K562 (cell line): ENCODE measurements at regions not wholly inside any gene's neighbourhood (a gene's known extent, or its start where the extent isn't known, plus 50 kb on each side); places are given as distances from the start of the nearest gene placed in this dataset.

Experiments used
- ATAC-seq: fragments of 200-7000 bp; cut with Tn5 transposase; 3 replicates; pipeline ENCODE4 v1.9.1; 2020; ENCODE audit warnings: moderate library complexity
- BruUV-seq: library from RNA; stranded (reverse); fragments of 400-500 nt; replicated peaks from 2 replicates; lab custom pipeline; 2021; lab: Mats Ljungman, UMichigan
- CTCF ChIA-PET: fragments of 300-600 bp; formaldehyde crosslinking; extraction: SDS; loops from one replicate; lab custom pipeline; 2021; ENCODE audit warnings: low intra/inter-chr PET ratio; lab: Yijun Ruan, JAX
- POLR2A ChIA-PET: fragments of 300-600, 350-650 bp; sonication (Branson Sonifier 250); formaldehyde crosslinking; extraction: SDS; loops from one replicate; lab custom pipeline; 2021; ENCODE audit warnings: antibody characterized with exemption, inconsistent platforms; lab: Yijun Ruan, JAX
- DNase-seq, 4 experiments: peaks; one replicate each; pipeline versions ENCODE4 v3.0.0 to v3.0.0-alpha.2; 2011 to 2018; ENCODE audit warnings: low spot score in 3 of 4, mixed read lengths in 3 of 4; ENCODE audit errors: extremely low read depth in 1 of 4
- FAIRE-seq: peaks from 2 replicates; lab custom pipeline; 2011; peaks lifted over from hg19 to GRCh38; lab: Jason Lieb, UNC
- H2AFZ ChIP-seq: 2 replicates; pipeline ENCODE4 v1.6.0; 2011; ENCODE audit warnings: low read depth, low read length, control low read depth, inconsistent platforms
- H3K27ac ChIP-seq: fragments of 200-600 bp; 3 replicates; pipeline ENCODE4 v1.8.0; 2011; ENCODE audit warnings: low read depth, mild to moderate bottlenecking, control low read depth, inconsistent platforms, low read length, moderate library complexity, mixed read lengths; ENCODE audit errors: extremely low read depth
- H3K27me3 ChIP-seq, 2 experiments: fragments of 300-600 bp in 1 of 2; 2 replicates in 1 of 2; 3 replicates in 1 of 2; pipeline versions ENCODE4 v1.6.0 to v1.8.0; 2011; ENCODE audit warnings: inconsistent platforms in 2 of 2, low read length in 2 of 2, mild to moderate bottlenecking in 1 of 2, mixed read lengths in 1 of 2, moderate library complexity in 1 of 2; ENCODE audit not compliant: control insufficient read depth in 2 of 2, insufficient read depth in 2 of 2
- H3K36me3 ChIP-seq: fragments of 300-600 bp; 3 replicates; pipeline ENCODE4 v1.8.0; 2011; ENCODE audit warnings: mild to moderate bottlenecking, low read length, inconsistent platforms; ENCODE audit not compliant: control insufficient read depth, insufficient read depth
- H3K4me1 ChIP-seq, 2 experiments: fragments of 200-600 bp in 1 of 2; replicated peaks in 1 of 2; 2 replicates in 1 of 2; 3 replicates in 1 of 2; pipeline versions ENCODE4 v1.5.1 to v1.8.0; 2011; ENCODE audit warnings: inconsistent platforms in 2 of 2, low read length in 2 of 2, mild to moderate bottlenecking in 1 of 2, mixed read lengths in 1 of 2, moderate library complexity in 1 of 2; ENCODE audit not compliant: control insufficient read depth in 2 of 2, insufficient read depth in 2 of 2
- H3K4me2 ChIP-seq: 2 replicates; pipeline ENCODE4 v1.6.1; 2011; ENCODE audit warnings: low read length, control low read depth, inconsistent platforms, mixed read lengths; ENCODE audit not compliant: insufficient read depth
- H3K4me3 ChIP-seq: fragments of 200-600 bp; sonication (generic), shearing (Covaris generic); 2 replicates; pipeline ENCODE4 v1.5.1; 2016; ENCODE audit warnings: control low read depth, inconsistent platforms
- H3K79me2 ChIP-seq: fragments of 200-600 bp; 3 replicates; pipeline ENCODE4 v1.8.0; 2011; ENCODE audit warnings: low read length, inconsistent platforms; ENCODE audit not compliant: control insufficient read depth, insufficient read depth
- H3K9ac ChIP-seq, 2 experiments: 2 replicates each; pipeline versions ENCODE4 v1.6.0 to v1.6.1; 2011; ENCODE audit warnings: low read depth in 2 of 2, low read length in 2 of 2, control low read depth in 1 of 2, inconsistent platforms in 1 of 2, mild to moderate bottlenecking in 1 of 2, mixed read lengths in 1 of 2; ENCODE audit not compliant: insufficient read depth in 1 of 2
- H3K9me1 ChIP-seq: one replicate; pipeline ENCODE4 v1.6.0; 2011; ENCODE audit warnings: inconsistent platforms, mild to moderate bottlenecking, low read length, moderate library complexity; ENCODE audit not compliant: control insufficient read depth, insufficient read depth
- H3K9me3 ChIP-seq: replicated peaks from 2 replicates; pipeline ENCODE4 v1.5.1; 2011; ENCODE audit warnings: low read depth, low read length, inconsistent platforms; ENCODE audit not compliant: control insufficient read depth, insufficient read depth
- H4K20me1 ChIP-seq: replicated peaks from 2 replicates; pipeline ENCODE4 v1.6.1; 2011; ENCODE audit warnings: low read length, inconsistent platforms, mixed read lengths; ENCODE audit not compliant: control insufficient read depth, insufficient read depth
- ELF4 ChIP-seq: fragments of 450-650 bp; formaldehyde crosslinking; IDR thresholded peaks from 2 replicates; pipeline ENCODE4 v1.4.0; 2022; ENCODE audit warnings: missing genetic modification characterization
- HMG20B ChIP-seq: fragments of 250-450 bp; sonication (Bioruptor Pico); IDR thresholded peaks from 2 replicates; pipeline ENCODE4 v1.5.0; 2021; ENCODE audit warnings: mild to moderate bottlenecking
- HSF4 ChIP-seq: fragments of 250-450 bp; sonication (Bioruptor Pico); IDR thresholded peaks from 2 replicates; pipeline ENCODE4 v2.1.2; 2022; ENCODE audit warnings: mild to moderate bottlenecking, moderate library complexity, borderline replicate concordance
- MCM5 ChIP-seq: fragments of 450-650 bp; IDR thresholded peaks from 2 replicates; pipeline ENCODE4 v1.6.1; 2016; ENCODE audit warnings: low read depth
- MECOM ChIP-seq: fragments of 250-450 bp; sonication (Bioruptor Pico); IDR thresholded peaks from 2 replicates; pipeline ENCODE4 v1.8.0; 2022; ENCODE audit warnings: inconsistent platforms
- NFRKB ChIP-seq: fragments of 450-650 bp; IDR thresholded peaks from 2 replicates; pipeline ENCODE4 v1.6.1; 2016; ENCODE audit warnings: low read depth
- RCOR1 ChIP-seq, 2 experiments: IDR thresholded peaks; 2 replicates each; pipeline ENCODE4 v1.6.1; 2012; ENCODE audit warnings: low read depth in 2 of 2, low read length in 2 of 2, borderline replicate concordance in 1 of 2, improper control_type of control experiment in 1 of 2
- SETDB1 ChIP-seq: IDR thresholded peaks from one replicate; pipeline ENCODE4 v1.6.1; 2012; ENCODE audit warnings: low read length, control low read depth, inconsistent platforms
- STAT6 ChIP-seq: sonication (generic); formaldehyde crosslinking; IDR thresholded peaks from 2 replicates; pipeline ENCODE4 v1.8.1; 2023; ENCODE audit warnings: mild to moderate bottlenecking, missing genetic modification reagents
- ZNF165 ChIP-seq: fragments of 250-450 bp; sonication (Bioruptor Pico); IDR thresholded peaks from 2 replicates; pipeline ENCODE4 v1.4.0; 2020; ENCODE audit warnings: borderline replicate concordance
- ZNF232 ChIP-seq: sonication (generic); formaldehyde crosslinking; IDR thresholded peaks from 2 replicates; pipeline ENCODE4 v1.8.0; 2022; ENCODE audit warnings: mild to moderate bottlenecking, missing genetic modification reagents
- ZNF347 ChIP-seq: fragments of 450-650 bp; formaldehyde crosslinking; IDR thresholded peaks from 2 replicates; pipeline ENCODE4 v1.4.0; 2020; ENCODE audit warnings: low read depth, mild to moderate bottlenecking, moderate library complexity
- ZSCAN32 ChIP-seq: fragments of 450-650 bp; formaldehyde crosslinking; IDR thresholded peaks from 2 replicates; pipeline ENCODE4 v1.4.0; 2020; ENCODE audit warnings: mild to moderate bottlenecking, moderate library complexity
- WGBS: fragments of 100-300 bp; shearing (Covaris generic); methylation state at CpG from one replicate; pipeline ENCODE4 v1.1.6; 2016; ENCODE audit warnings: low coverage, mixed read lengths; ENCODE audit not compliant: insufficient coverage; ENCODE audit errors: missing lambda C conversion rate; 5-methylcytosine and 5-hydroxymethylcytosine counted together
- in situ Hi-C: fragments of 300-500 bp; cut with MboI; formaldehyde crosslinking; loops from 4 replicates; pipeline ENCODE4 v1.15.0; 2018; ENCODE audit warnings: inconsistent platforms, mixed read lengths
- intact Hi-C: fragments of 100-400 bp; cut with micrococcal nuclease; formaldehyde crosslinking; loops from 2 replicates; pipeline ENCODE4 v1.14.2; 2022
- TF ChIP-seq, protein P1 (sequence below): IDR thresholded peaks from 2 replicates; pipeline ENCODE4 v1.6.1; 2011; ENCODE audit not compliant: insufficient read length; ENCODE audit errors: extremely low read depth
- TF ChIP-seq, protein P2 (sequence below): fragments of 250-450 bp; sonication (Bioruptor Pico); IDR thresholded peaks from 2 replicates; pipeline ENCODE4 v1.4.0; 2020; ENCODE audit warnings: mild to moderate bottlenecking, moderate library complexity, borderline replicate concordance
- TF ChIP-seq, protein P3 (sequence below): fragments of 450-650 bp; IDR thresholded peaks from 2 replicates; pipeline ENCODE4 v1.6.1; 2016; ENCODE audit warnings: borderline replicate concordance

- Histone ChIP-seq H3K27ac (no peak overlapping the region), H3K4me1 (no peaks in the 10 kb centered on the region), H3K4me3 (no peak overlapping the region), H3K9me1 (no peaks in the 10 kb centered on the region), H3K27me3 (no peaks in the 10 kb centered on the region), H3K9me3 (no peaks in the 10 kb centered on the region), H3K36me3 (no peaks in the 10 kb centered on the region), H3K79me2 (no peaks in the 10 kb centered on the region), H4K20me1 (no peaks in the 10 kb centered on the region), H3K9ac (no peak overlapping the region), H3K4me2 (no peak overlapping the region), H2AFZ (no peak overlapping the region)
- TF ChIP-seq ZSCAN32 (CRISPR knock-in tag): no peak
- no peak for TF ChIP-seq ZNF165 (CRISPR knock-in tag)
- no peak for TF ChIP-seq NFRKB
- TF ChIP-seq, protein P1, sequence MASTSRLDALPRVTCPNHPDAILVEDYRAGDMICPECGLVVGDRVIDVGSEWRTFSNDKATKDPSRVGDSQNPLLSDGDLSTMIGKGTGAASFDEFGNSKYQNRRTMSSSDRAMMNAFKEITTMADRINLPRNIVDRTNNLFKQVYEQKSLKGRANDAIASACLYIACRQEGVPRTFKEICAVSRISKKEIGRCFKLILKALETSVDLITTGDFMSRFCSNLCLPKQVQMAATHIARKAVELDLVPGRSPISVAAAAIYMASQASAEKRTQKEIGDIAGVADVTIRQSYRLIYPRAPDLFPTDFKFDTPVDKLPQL: no peak
- no peak for TF ChIP-seq RCOR1 (IDR thresholded peaks at IDR 0.05; ENCODE audit: borderline replicate concordance in 1 of 2, low read depth in 2 of 2, low read length in 2 of 2)
- TF ChIP-seq, protein P2, sequence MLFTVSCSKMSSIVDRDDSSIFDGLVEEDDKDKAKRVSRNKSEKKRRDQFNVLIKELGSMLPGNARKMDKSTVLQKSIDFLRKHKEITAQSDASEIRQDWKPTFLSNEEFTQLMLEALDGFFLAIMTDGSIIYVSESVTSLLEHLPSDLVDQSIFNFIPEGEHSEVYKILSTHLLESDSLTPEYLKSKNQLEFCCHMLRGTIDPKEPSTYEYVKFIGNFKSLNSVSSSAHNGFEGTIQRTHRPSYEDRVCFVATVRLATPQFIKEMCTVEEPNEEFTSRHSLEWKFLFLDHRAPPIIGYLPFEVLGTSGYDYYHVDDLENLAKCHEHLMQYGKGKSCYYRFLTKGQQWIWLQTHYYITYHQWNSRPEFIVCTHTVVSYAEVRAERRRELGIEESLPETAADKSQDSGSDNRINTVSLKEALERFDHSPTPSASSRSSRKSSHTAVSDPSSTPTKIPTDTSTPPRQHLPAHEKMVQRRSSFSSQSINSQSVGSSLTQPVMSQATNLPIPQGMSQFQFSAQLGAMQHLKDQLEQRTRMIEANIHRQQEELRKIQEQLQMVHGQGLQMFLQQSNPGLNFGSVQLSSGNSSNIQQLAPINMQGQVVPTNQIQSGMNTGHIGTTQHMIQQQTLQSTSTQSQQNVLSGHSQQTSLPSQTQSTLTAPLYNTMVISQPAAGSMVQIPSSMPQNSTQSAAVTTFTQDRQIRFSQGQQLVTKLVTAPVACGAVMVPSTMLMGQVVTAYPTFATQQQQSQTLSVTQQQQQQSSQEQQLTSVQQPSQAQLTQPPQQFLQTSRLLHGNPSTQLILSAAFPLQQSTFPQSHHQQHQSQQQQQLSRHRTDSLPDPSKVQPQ (CRISPR knock-in tag): no peak
- TF ChIP-seq MCM5: no peak
- TF ChIP-seq, protein P3, sequence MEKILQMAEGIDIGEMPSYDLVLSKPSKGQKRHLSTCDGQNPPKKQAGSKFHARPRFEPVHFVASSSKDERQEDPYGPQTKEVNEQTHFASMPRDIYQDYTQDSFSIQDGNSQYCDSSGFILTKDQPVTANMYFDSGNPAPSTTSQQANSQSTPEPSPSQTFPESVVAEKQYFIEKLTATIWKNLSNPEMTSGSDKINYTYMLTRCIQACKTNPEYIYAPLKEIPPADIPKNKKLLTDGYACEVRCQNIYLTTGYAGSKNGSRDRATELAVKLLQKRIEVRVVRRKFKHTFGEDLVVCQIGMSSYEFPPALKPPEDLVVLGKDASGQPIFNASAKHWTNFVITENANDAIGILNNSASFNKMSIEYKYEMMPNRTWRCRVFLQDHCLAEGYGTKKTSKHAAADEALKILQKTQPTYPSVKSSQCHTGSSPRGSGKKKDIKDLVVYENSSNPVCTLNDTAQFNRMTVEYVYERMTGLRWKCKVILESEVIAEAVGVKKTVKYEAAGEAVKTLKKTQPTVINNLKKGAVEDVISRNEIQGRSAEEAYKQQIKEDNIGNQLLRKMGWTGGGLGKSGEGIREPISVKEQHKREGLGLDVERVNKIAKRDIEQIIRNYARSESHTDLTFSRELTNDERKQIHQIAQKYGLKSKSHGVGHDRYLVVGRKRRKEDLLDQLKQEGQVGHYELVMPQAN: no peak
- no peak for TF ChIP-seq ELF4 (CRISPR knock-in tag)
- no peak for TF ChIP-seq HSF4 (CRISPR knock-in tag)
- TF ChIP-seq HMG20B (CRISPR knock-in tag): no peak
- TF ChIP-seq STAT6 (CRISPR knock-in tag): no peak
- TF ChIP-seq SETDB1: no peak
- no peak for TF ChIP-seq ZNF347 (CRISPR knock-in tag)
- no peak for TF ChIP-seq ZNF232 (CRISPR knock-in tag)
- no peak for TF ChIP-seq MECOM (CRISPR knock-in tag)
- DNase-seq (no peak), ATAC-seq (no peak), FAIRE-seq (no peak)
- intact Hi-C loops (no loop called here), in situ Hi-C loops (loop anchor here (10.0 kb wide), 1 partner anchor 675 kb away; no protein-coding TSS in a partner anchor)
- POLR2A ChIA-PET: no interaction called here
- BruUV-seq: no TSS peak
- WGBS: 0% methylated on average over 3 of the region's 3 CpGs
- CTCF ChIA-PET: no interaction called here
Measured at GRCh38 chr6:50120300-50120699, 70.6 kb upstream of the DEFB112 start.
